PC-3 (cell line): ENCODE measurements at regions not wholly inside any gene's neighbourhood (a gene's known extent, or its start where the extent isn't known, plus 50 kb on each side); places are given as distances from the start of the nearest gene placed in this dataset.
A peak's percentile ranks its signal among the peaks of the same experiment; 100 is the strongest.

Source experiments
- ATAC-seq: fragments of 200-7000 bp; cut with Tn5 transposase; 2 replicates; pipeline ENCODE4 v1.9.1; 2020; ENCODE audit warnings: mild to moderate bottlenecking, moderate library complexity
- BruUV-seq: library from RNA; stranded (reverse); fragments of 400-500 nt; replicated peaks from 2 replicates; lab custom pipeline; 2021; lab: Mats Ljungman, UMichigan
- CTCF ChIA-PET: fragments of 300-600 bp; sonication (Branson Sonifier 250); formaldehyde crosslinking; loops from one replicate; lab custom pipeline; 2022; ENCODE audit warnings: antibody characterized with exemption; lab: Charles Lee
- POLR2A ChIA-PET: fragments of 300-600 bp; sonication (Branson Sonifier 250); formaldehyde crosslinking; loops from one replicate; lab custom pipeline; 2022; ENCODE audit warnings: antibody characterized with exemption; ENCODE audit not compliant: unreplicated experiment; lab: Charles Lee
- DNase-seq: peaks from one replicate; pipeline ENCODE4 v3.0.0-alpha.2; 2015
- H2AFZ ChIP-seq: fragments of 300-600 bp; sonication (generic); 2 replicates; pipeline ENCODE4 v1.6.0; 2016; ENCODE audit warnings: antibody characterized with exemption, low read length
- H3F3A ChIP-seq: fragments of 300-600 bp; sonication (generic); one replicate; pipeline ENCODE4 v1.6.0; 2017; ENCODE audit warnings: antibody characterized with exemption, low read length, control low read depth, mild to moderate bottlenecking; ENCODE audit not compliant: unreplicated experiment
- H3K27ac ChIP-seq: fragments of 300-600 bp; sonication (generic); 2 replicates; pipeline ENCODE4 v1.5.1; 2016; ENCODE audit warnings: mild to moderate bottlenecking, low read length
- H3K27me3 ChIP-seq: fragments of 300-600 bp; sonication (generic); 2 replicates; pipeline ENCODE4 v1.6.1; 2016; ENCODE audit warnings: low read length, mixed read lengths
- H3K36me3 ChIP-seq: fragments of 300-600 bp; sonication (generic); 2 replicates; pipeline ENCODE4 v1.6.1; 2016; ENCODE audit warnings: low read depth, mixed run types, low read length, mixed read lengths
- H3K4me1 ChIP-seq: fragments of 300-600 bp; sonication (generic); 2 replicates; pipeline ENCODE4 v1.5.1; 2016; ENCODE audit warnings: low read length; ENCODE audit not compliant: insufficient read depth
- H3K4me2 ChIP-seq: fragments of 300-600 bp; sonication (generic); 2 replicates; pipeline ENCODE4 v1.6.0; 2016; ENCODE audit warnings: low read length
- H3K4me3 ChIP-seq: fragments of 300-600 bp; sonication (generic); 2 replicates; pipeline ENCODE4 v1.5.1; 2016; ENCODE audit warnings: mild to moderate bottlenecking, low read length, mixed read lengths
- H3K79me2 ChIP-seq: fragments of 300-600 bp; sonication (generic); 2 replicates; pipeline ENCODE4 v1.6.1; 2017; ENCODE audit warnings: low read length, mixed read lengths
- H3K9ac ChIP-seq: fragments of 300-600 bp; sonication (generic); 2 replicates; pipeline ENCODE4 v1.6.0; 2016; ENCODE audit warnings: mild to moderate bottlenecking, low read length
- H3K9me2 ChIP-seq: fragments of 300-600 bp; sonication (generic); replicated peaks from 2 replicates; pipeline ENCODE4 v1.6.1; 2016; ENCODE audit warnings: mixed run types, low read length, mixed read lengths
- H3K9me3 ChIP-seq: fragments of 300-600 bp; sonication (generic); 2 replicates; pipeline ENCODE4 v1.6.1; 2016; ENCODE audit warnings: low read length, mixed read lengths
- H4K20me1 ChIP-seq: fragments of 300-600 bp; sonication (generic); 2 replicates; pipeline ENCODE4 v1.6.1; 2016; ENCODE audit warnings: low read length, mixed read lengths
- EZH2 ChIP-seq: fragments of 300-600 bp; sonication (generic); IDR thresholded peaks from one replicate; pipeline ENCODE4 v1.6.1; 2017; ENCODE audit warnings: antibody characterized with exemption, mild to moderate bottlenecking, low read length; ENCODE audit not compliant: unreplicated experiment
- EZH2phosphoT487 ChIP-seq: fragments of 300-600 bp; sonication (generic); IDR thresholded peaks from 2 replicates; pipeline ENCODE4 v1.6.1; 2018; ENCODE audit warnings: mild to moderate bottlenecking, antibody characterized with exemption, low read length, borderline replicate concordance
- intact Hi-C: fragments of 100-400 bp; cut with micrococcal nuclease; formaldehyde crosslinking; loops from 2 replicates; pipeline ENCODE4 v1.9.0; 2023
- TF ChIP-seq, protein P1 (sequence below): fragments of 300-600 bp; sonication (generic); conservative IDR thresholded peaks from 2 replicates; pipeline ENCODE4 v1.5.1; 2017; ENCODE audit warnings: antibody characterized with exemption, low read depth, mild to moderate bottlenecking, low read length

DNA sequence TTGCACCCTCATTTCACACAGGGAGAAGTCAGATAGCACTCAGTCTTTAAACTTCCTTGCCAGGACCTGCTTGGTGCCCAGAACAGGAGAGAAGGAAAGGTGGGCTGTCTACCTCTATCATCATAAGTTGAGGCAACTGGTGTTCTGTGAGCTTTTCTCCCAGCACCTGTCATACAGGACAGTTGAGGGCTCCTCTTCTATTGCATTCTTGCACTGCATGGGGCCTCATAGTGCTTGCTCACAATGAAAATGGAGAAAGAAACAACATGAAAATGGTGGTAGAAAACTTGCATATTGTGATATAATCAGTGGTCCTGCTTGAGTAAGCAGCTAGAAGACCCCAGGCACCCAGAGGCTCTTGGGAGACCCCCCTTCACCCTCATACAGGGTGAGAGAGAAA is 311.7 kb upstream of the GOLIM4 start:
- Histone ChIP-seq H3K36me3 (no peaks in the 10 kb centered on the region), H3F3A (no peaks in the 10 kb centered on the region), H3K4me2 (no peak overlapping the region), H3K79me2 (no peaks in the 10 kb centered on the region), H3K4me3 (no peak overlapping the region), H3K27ac (no peak overlapping the region), H4K20me1 (no peaks in the 10 kb centered on the region), H3K9ac (no peak overlapping the region), H3K4me1 (no peaks in the 10 kb centered on the region), H3K27me3 (no peaks in the 10 kb centered on the region), H3K9me3 (no peaks in the 10 kb centered on the region), H2AFZ (no peak overlapping the region), H3K9me2 (no peaks in the 10 kb centered on the region)
- intact Hi-C loops: no loop called here
- DNase-seq (no peak), ATAC-seq (no peak)
- ChIA-PET CTCF (no interaction called here), POLR2A (no interaction called here)
- TF ChIP-seq EZH2 (no peak), EZH2phosphoT487 (no peak)
- TF ChIP-seq, protein P1, sequence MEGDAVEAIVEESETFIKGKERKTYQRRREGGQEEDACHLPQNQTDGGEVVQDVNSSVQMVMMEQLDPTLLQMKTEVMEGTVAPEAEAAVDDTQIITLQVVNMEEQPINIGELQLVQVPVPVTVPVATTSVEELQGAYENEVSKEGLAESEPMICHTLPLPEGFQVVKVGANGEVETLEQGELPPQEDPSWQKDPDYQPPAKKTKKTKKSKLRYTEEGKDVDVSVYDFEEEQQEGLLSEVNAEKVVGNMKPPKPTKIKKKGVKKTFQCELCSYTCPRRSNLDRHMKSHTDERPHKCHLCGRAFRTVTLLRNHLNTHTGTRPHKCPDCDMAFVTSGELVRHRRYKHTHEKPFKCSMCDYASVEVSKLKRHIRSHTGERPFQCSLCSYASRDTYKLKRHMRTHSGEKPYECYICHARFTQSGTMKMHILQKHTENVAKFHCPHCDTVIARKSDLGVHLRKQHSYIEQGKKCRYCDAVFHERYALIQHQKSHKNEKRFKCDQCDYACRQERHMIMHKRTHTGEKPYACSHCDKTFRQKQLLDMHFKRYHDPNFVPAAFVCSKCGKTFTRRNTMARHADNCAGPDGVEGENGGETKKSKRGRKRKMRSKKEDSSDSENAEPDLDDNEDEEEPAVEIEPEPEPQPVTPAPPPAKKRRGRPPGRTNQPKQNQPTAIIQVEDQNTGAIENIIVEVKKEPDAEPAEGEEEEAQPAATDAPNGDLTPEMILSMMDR: no peak
- BruUV-seq: no TSS peak

DNA sequence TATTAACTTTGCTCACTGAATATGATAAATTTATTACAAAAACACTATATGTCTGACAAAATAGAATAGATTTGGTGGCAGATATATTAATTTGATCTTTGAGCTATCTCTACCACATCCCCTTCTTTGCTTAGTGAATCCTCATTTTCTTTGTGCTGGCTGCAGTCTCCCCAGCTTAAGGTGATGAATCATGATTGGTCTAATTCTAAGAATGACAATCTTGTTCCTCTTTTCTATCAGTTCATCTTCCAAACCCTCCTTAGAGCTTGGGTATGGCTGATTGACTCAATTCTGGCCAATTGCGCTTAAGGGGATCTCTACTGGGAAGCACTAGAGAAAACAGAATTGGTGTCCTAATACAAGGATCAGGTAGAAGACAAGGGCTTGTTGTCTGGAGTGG is 309.6 kb upstream of the GOLIM4 start:
- Histone ChIP-seq H3F3A (no peaks in the 10 kb centered on the region), H4K20me1 (no peaks in the 10 kb centered on the region), H3K4me1 (no peaks in the 10 kb centered on the region), H3K9ac (no peak overlapping the region), H3K27me3 (no peaks in the 10 kb centered on the region), H3K27ac (no peak overlapping the region), H3K36me3 (no peaks in the 10 kb centered on the region), H2AFZ (no peak overlapping the region), H3K79me2 (no peaks in the 10 kb centered on the region), H3K4me2 (no peak overlapping the region), H3K9me2 (no peaks in the 10 kb centered on the region), H3K9me3 (no peaks in the 10 kb centered on the region), H3K4me3 (no peak overlapping the region)
- TF ChIP-seq EZH2phosphoT487 (no peak), EZH2 (no peak)
- TF ChIP-seq, protein P1: no peak
- ATAC-seq (no peak), DNase-seq (no peak)
- BruUV-seq: no TSS peak
- ChIA-PET POLR2A (interaction anchor here (0.6 kb wide), 1 partner anchor 62 kb away, joined by 5 read pairs; no protein-coding TSS in a partner anchor), CTCF (no interaction called here)
- intact Hi-C loops: no loop called here

DNA sequence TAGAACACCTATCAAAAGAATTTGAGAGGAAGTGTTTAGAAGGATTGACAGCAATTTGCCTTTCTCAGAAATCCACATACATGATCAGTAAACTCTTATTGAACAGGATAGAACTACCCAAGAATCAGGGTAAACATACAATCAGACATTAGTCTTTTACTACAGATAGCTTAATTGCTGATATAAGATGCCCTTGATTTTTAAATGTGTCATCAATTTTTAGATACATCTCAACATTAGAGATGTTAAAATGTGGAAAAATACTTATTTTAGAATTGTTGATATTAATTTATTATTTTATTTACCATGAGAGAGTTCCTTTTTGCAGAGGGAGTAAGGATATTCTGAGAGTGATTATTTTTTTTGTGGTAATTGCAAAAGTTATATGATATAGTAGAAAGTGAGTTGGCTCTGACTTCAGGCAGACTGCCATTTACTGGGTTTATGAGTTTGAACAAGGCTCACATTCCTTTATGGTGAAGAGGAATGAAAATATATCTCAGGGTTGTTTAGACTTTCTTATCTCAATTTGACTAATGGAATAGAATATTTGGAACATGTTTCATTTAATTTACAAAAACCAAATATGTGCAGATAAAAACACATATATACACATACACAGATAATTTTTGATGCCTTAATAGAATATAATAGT is 302.8 kb upstream of the GOLIM4 start:
- Histone ChIP-seq H3K4me3 (no peak overlapping the region), H2AFZ (no peak overlapping the region), H3F3A (no peaks in the 10 kb centered on the region), H3K4me1 (peaks cover 9% of the 10 kb centered on the region; the same call in 1 of the 2 replicates), H3K4me2 (0 out of 2 replicates have a peak overlapping the region, but pooled peaks have one; percentile 3), H3K27ac (no peak overlapping the region), H3K9me2 (no peaks in the 10 kb centered on the region), H3K79me2 (no peaks in the 10 kb centered on the region), H3K36me3 (no peaks in the 10 kb centered on the region), H3K27me3 (no peaks in the 10 kb centered on the region), H4K20me1 (no peaks in the 10 kb centered on the region), H3K9ac (no peak overlapping the region), H3K9me3 (no peaks in the 10 kb centered on the region)
- no peak for TF ChIP-seq EZH2
- TF ChIP-seq, protein P1: no peak
- no peak for TF ChIP-seq EZH2phosphoT487
- no TSS peak for BruUV-seq
- ChIA-PET POLR2A (no interaction called here), CTCF (no interaction called here)
- DNase-seq (peak; percentile 76), ATAC-seq (peak; percentile 98)
- intact Hi-C loops: loop anchor here (5.0 kb wide), 1 partner anchor 44 kb away; no protein-coding TSS in a partner anchor
